K562 (cell line): ENCODE measurements at regions not wholly inside any gene's neighbourhood (a gene's known extent, or its start where the extent isn't known, plus 50 kb on each side); places are given as distances from the start of the nearest gene placed in this dataset.

Experiments used
- ATAC-seq: fragments of 200-7000 bp; cut with Tn5 transposase; 3 replicates; pipeline ENCODE4 v1.9.1; 2020; ENCODE audit warnings: moderate library complexity
- BruUV-seq: library from RNA; stranded (reverse); fragments of 400-500 nt; replicated peaks from 2 replicates; lab custom pipeline; 2021; lab: Mats Ljungman, UMichigan
- CTCF ChIA-PET: fragments of 300-600 bp; formaldehyde crosslinking; extraction: SDS; loops from one replicate; lab custom pipeline; 2021; ENCODE audit warnings: low intra/inter-chr PET ratio; lab: Yijun Ruan, JAX
- POLR2A ChIA-PET: fragments of 300-600, 350-650 bp; sonication (Branson Sonifier 250); formaldehyde crosslinking; extraction: SDS; loops from one replicate; lab custom pipeline; 2021; ENCODE audit warnings: antibody characterized with exemption, inconsistent platforms; lab: Yijun Ruan, JAX
- DNase-seq, 4 experiments: peaks; one replicate each; pipeline versions ENCODE4 v3.0.0 to v3.0.0-alpha.2; 2011 to 2018; ENCODE audit warnings: low spot score in 3 of 4, mixed read lengths in 3 of 4; ENCODE audit errors: extremely low read depth in 1 of 4
- FAIRE-seq: peaks from 2 replicates; lab custom pipeline; 2011; peaks lifted over from hg19 to GRCh38; lab: Jason Lieb, UNC
- H2AFZ ChIP-seq: 2 replicates; pipeline ENCODE4 v1.6.0; 2011; ENCODE audit warnings: low read depth, low read length, control low read depth, inconsistent platforms
- H3K27ac ChIP-seq: fragments of 200-600 bp; 3 replicates; pipeline ENCODE4 v1.8.0; 2011; ENCODE audit warnings: low read depth, mild to moderate bottlenecking, control low read depth, inconsistent platforms, low read length, moderate library complexity, mixed read lengths; ENCODE audit errors: extremely low read depth
- H3K27me3 ChIP-seq, 2 experiments: fragments of 300-600 bp in 1 of 2; 2 replicates in 1 of 2; 3 replicates in 1 of 2; pipeline versions ENCODE4 v1.6.0 to v1.8.0; 2011; ENCODE audit warnings: inconsistent platforms in 2 of 2, low read length in 2 of 2, mild to moderate bottlenecking in 1 of 2, mixed read lengths in 1 of 2, moderate library complexity in 1 of 2; ENCODE audit not compliant: control insufficient read depth in 2 of 2, insufficient read depth in 2 of 2
- H3K36me3 ChIP-seq: fragments of 300-600 bp; 3 replicates; pipeline ENCODE4 v1.8.0; 2011; ENCODE audit warnings: mild to moderate bottlenecking, low read length, inconsistent platforms; ENCODE audit not compliant: control insufficient read depth, insufficient read depth
- H3K4me1 ChIP-seq, 2 experiments: fragments of 200-600 bp in 1 of 2; replicated peaks in 1 of 2; 2 replicates in 1 of 2; 3 replicates in 1 of 2; pipeline versions ENCODE4 v1.5.1 to v1.8.0; 2011; ENCODE audit warnings: inconsistent platforms in 2 of 2, low read length in 2 of 2, mild to moderate bottlenecking in 1 of 2, mixed read lengths in 1 of 2, moderate library complexity in 1 of 2; ENCODE audit not compliant: control insufficient read depth in 2 of 2, insufficient read depth in 2 of 2
- H3K4me2 ChIP-seq: 2 replicates; pipeline ENCODE4 v1.6.1; 2011; ENCODE audit warnings: low read length, control low read depth, inconsistent platforms, mixed read lengths; ENCODE audit not compliant: insufficient read depth
- H3K4me3 ChIP-seq: fragments of 200-600 bp; sonication (generic), shearing (Covaris generic); 2 replicates; pipeline ENCODE4 v1.5.1; 2016; ENCODE audit warnings: control low read depth, inconsistent platforms
- H3K79me2 ChIP-seq: fragments of 200-600 bp; 3 replicates; pipeline ENCODE4 v1.8.0; 2011; ENCODE audit warnings: low read length, inconsistent platforms; ENCODE audit not compliant: control insufficient read depth, insufficient read depth
- H3K9ac ChIP-seq, 2 experiments: 2 replicates each; pipeline versions ENCODE4 v1.6.0 to v1.6.1; 2011; ENCODE audit warnings: low read depth in 2 of 2, low read length in 2 of 2, control low read depth in 1 of 2, inconsistent platforms in 1 of 2, mild to moderate bottlenecking in 1 of 2, mixed read lengths in 1 of 2; ENCODE audit not compliant: insufficient read depth in 1 of 2
- H3K9me1 ChIP-seq: one replicate; pipeline ENCODE4 v1.6.0; 2011; ENCODE audit warnings: inconsistent platforms, mild to moderate bottlenecking, low read length, moderate library complexity; ENCODE audit not compliant: control insufficient read depth, insufficient read depth
- H3K9me3 ChIP-seq: replicated peaks from 2 replicates; pipeline ENCODE4 v1.5.1; 2011; ENCODE audit warnings: low read depth, low read length, inconsistent platforms; ENCODE audit not compliant: control insufficient read depth, insufficient read depth
- H4K20me1 ChIP-seq: replicated peaks from 2 replicates; pipeline ENCODE4 v1.6.1; 2011; ENCODE audit warnings: low read length, inconsistent platforms, mixed read lengths; ENCODE audit not compliant: control insufficient read depth, insufficient read depth
- GATA2 ChIP-seq: sonication (generic); formaldehyde crosslinking; IDR thresholded peaks from 2 replicates; pipeline ENCODE4 v1.4.0; 2020; ENCODE audit warnings: mild to moderate bottlenecking, missing genetic modification reagents
- HDGF ChIP-seq: fragments of 450-650 bp; IDR thresholded peaks from 2 replicates; pipeline ENCODE4 v1.6.1; 2016
- ZC3H11A ChIP-seq: IDR thresholded peaks from 2 replicates; pipeline ENCODE4 v1.6.1; 2012; ENCODE audit warnings: low read depth, low read length, improper control_type of control experiment
- ZNF324 ChIP-seq: fragments of 250-450 bp; sonication (Bioruptor Pico); IDR thresholded peaks from 2 replicates; pipeline ENCODE4 v1.4.0; 2020; ENCODE audit warnings: mild to moderate bottlenecking
- WGBS: fragments of 100-300 bp; shearing (Covaris generic); methylation state at CpG from one replicate; pipeline ENCODE4 v1.1.6; 2016; ENCODE audit warnings: low coverage, mixed read lengths; ENCODE audit not compliant: insufficient coverage; ENCODE audit errors: missing lambda C conversion rate; 5-methylcytosine and 5-hydroxymethylcytosine counted together
- in situ Hi-C: fragments of 300-500 bp; cut with MboI; formaldehyde crosslinking; loops from 4 replicates; pipeline ENCODE4 v1.15.0; 2018; ENCODE audit warnings: inconsistent platforms, mixed read lengths
- intact Hi-C: fragments of 100-400 bp; cut with micrococcal nuclease; formaldehyde crosslinking; loops from 2 replicates; pipeline ENCODE4 v1.14.2; 2022

GRCh38 chr2:120818441-120818920 is 82.8 kb downstream of the GLI2 start:
- CTCF ChIA-PET = no interaction called here
- no peak for TF ChIP-seq ZNF324
- no peak for TF ChIP-seq HDGF
- no peak for TF ChIP-seq ZC3H11A
- TF ChIP-seq GATA2 (CRISPR knock-in tag) = no peak
- TF ChIP-seq, all 486 proteins: peak for 0
- Histone ChIP-seq H3K9ac (no peak overlapping the region), H2AFZ (no peak overlapping the region), H3K27me3 (peaks cover 37 to 74% of the 10 kb centered on the region in 2 experiments), H3K79me2 (no peaks in the 10 kb centered on the region), H3K27ac (no peak overlapping the region), H3K36me3 (no peaks in the 10 kb centered on the region), H3K9me1 (no peaks in the 10 kb centered on the region), H3K9me3 (no peaks in the 10 kb centered on the region), H3K4me3 (no peak overlapping the region), H4K20me1 (peaks cover 8% of the 10 kb centered on the region; the same call in 1 of the 2 replicates), H3K4me2 (no peak overlapping the region), H3K4me1 (0 out of 5 replicates have a peak, but pooled peaks cover 0 to 3% of the 10 kb centered on the region in 2 experiments)
- WGBS = 3% methylated on average over 8 of the region's 10 CpGs
- POLR2A ChIA-PET = no interaction called here
- FAIRE-seq (no peak), ATAC-seq (no peak), DNase-seq (no peak)
- intact Hi-C loops (no loop called here), in situ Hi-C loops (no loop called here)
- BruUV-seq = no TSS peak

- CTCF ChIA-PET = no interaction called here
- Histone ChIP-seq H3K79me2 (no peaks in the 10 kb centered on the region), H3K36me3 (no peaks in the 10 kb centered on the region), H2AFZ (no peak overlapping the region), H3K4me1 (0 out of 5 replicates have a peak, but pooled peaks cover 0 to 3% of the 10 kb centered on the region in 2 experiments), H3K9ac (no peak overlapping the region), H3K4me3 (no peak overlapping the region), H3K27me3 (peaks cover 41 to 77% of the 10 kb centered on the region in 2 experiments), H4K20me1 (peaks cover 8% of the 10 kb centered on the region; the same call in 1 of the 2 replicates), H3K9me1 (no peaks in the 10 kb centered on the region), H3K4me2 (no peak overlapping the region)
- FAIRE-seq = no peak
- in situ Hi-C loops = no loop called here
- no peak for ATAC-seq
- DNase-seq = no peak
- 0% methylated on average over 5 of the region's 5 CpGs for WGBS
- intact Hi-C loops = no loop called here
- no peak for TF ChIP-seq HDGF
- TF ChIP-seq, all 486 proteins: peak for 0
- POLR2A ChIA-PET = interaction anchor here (0.7 kb wide), 1 partner anchor 61 kb away, joined by 3 read pairs; no protein-coding TSS in a partner anchor
- Histone ChIP-seq H3K9me3 (no peaks in the 10 kb centered on the region), H3K27ac (no peak overlapping the region)
- BruUV-seq = no TSS peak
Measured at GRCh38 chr2:120819720-120820210, 84.1 kb downstream of the GLI2 start.
